ENCODE measurements at regions not wholly inside any gene's neighbourhood (a gene's known extent, or its start where the extent isn't known, plus 50 kb on each side); places are given as distances from the start of the nearest gene placed in this dataset.
"Not testable (repeated sequence)": the region's sequence is repeated elsewhere in the genome, so short reads cannot be mapped to it uniquely, and the experiment has no call there.

- Histone ChIP-seq H3K36me3 (no peaks in the 10 kb centered on the region), H3K4me1 (ENCODE audit: control insufficient read depth in 1 of 2, insufficient read depth in 1 of 2, low read depth in 1 of 2, low read length in 1 of 2) (no peaks in the 10 kb centered on the region), H3K4me3 (ENCODE audit: low read depth in 1 of 2, low read length in 1 of 2) (no peak overlapping the region), H3K27ac (no peak overlapping the region), H3K27me3 (no peaks in the 10 kb centered on the region), H3K9me3 (no peaks in the 10 kb centered on the region)
- no peak for TF ChIP-seq CTCF (IDR thresholded peaks at IDR 0.05)
These were observed 290.1 kb upstream of the KIAA1217 start for GRCh38 chr10:23918839-23919238.

GRCh38 chr10:23927576-23928325 is 281.2 kb upstream of the KIAA1217 start:
- Histone ChIP-seq H3K27me3 (no peaks in the 10 kb centered on the region), H3K4me1 (ENCODE audit: control insufficient read depth in 1 of 2, insufficient read depth in 1 of 2, low read depth in 1 of 2, low read length in 1 of 2) (no peaks in the 10 kb centered on the region), H3K36me3 (no peaks in the 10 kb centered on the region), H3K9me3 (no peaks in the 10 kb centered on the region), H3K4me3 (ENCODE audit: low read depth in 1 of 2, low read length in 1 of 2) (no peak overlapping the region), H3K27ac (no peak overlapping the region)
- no peak for TF ChIP-seq CTCF (IDR thresholded peaks at IDR 0.05)

GRCh38 chr10:23934023-23934422 is 274.9 kb upstream of the KIAA1217 start:
- not testable (repeated sequence) for H3K27me3 ChIP-seq; H3K27ac ChIP-seq; H3K9me3 ChIP-seq; H3K4me3 ChIP-seq (ENCODE audit: low read depth in 1 of 2, low read length in 1 of 2); H3K4me1 ChIP-seq (ENCODE audit: control insufficient read depth in 1 of 2, insufficient read depth in 1 of 2, low read depth in 1 of 2, low read length in 1 of 2); H3K36me3 ChIP-seq

GRCh38 chr10:23945845-23946244 is 263.1 kb upstream of the KIAA1217 start:
- Histone ChIP-seq H3K36me3 (no peaks in the 10 kb centered on the region), H3K9me3 (no peaks in the 10 kb centered on the region), H3K4me3 (ENCODE audit: low read depth in 1 of 2, low read length in 1 of 2) (no peak overlapping the region), H3K4me1 (ENCODE audit: control insufficient read depth in 1 of 2, insufficient read depth in 1 of 2, low read depth in 1 of 2, low read length in 1 of 2) (no peaks in the 10 kb centered on the region), H3K27me3 (no peaks in the 10 kb centered on the region), H3K27ac (no peak overlapping the region)
- TF ChIP-seq CTCF (IDR thresholded peaks at IDR 0.05): no peak

- no peak overlapping the region for H3K27ac ChIP-seq
- no peak for TF ChIP-seq CTCF (IDR thresholded peaks at IDR 0.05)
These were observed 257.1 kb upstream of the KIAA1217 start for GRCh38 chr10:23951841-23952240.

GRCh38 chr10:23955456-23956225 is 253.3 kb upstream of the KIAA1217 start:
- TF ChIP-seq CTCF (IDR thresholded peaks at IDR 0.05): no peak
- H3K27me3 ChIP-seq: no peaks in the 10 kb centered on the region
- H3K4me3 ChIP-seq (ENCODE audit: low read depth in 1 of 2, low read length in 1 of 2): no peak overlapping the region
- H3K9me3 ChIP-seq: peaks cover 6% of the 10 kb centered on the region
- no peak overlapping the region for H3K27ac ChIP-seq
- H3K4me1 ChIP-seq (ENCODE audit: control insufficient read depth in 1 of 2, insufficient read depth in 1 of 2, low read depth in 1 of 2, low read length in 1 of 2): no peaks in the 10 kb centered on the region
- H3K36me3 ChIP-seq: no peaks in the 10 kb centered on the region

More at GRCh38 chr10:23951841-23952240, 257.1 kb upstream of the KIAA1217 start:
- Histone ChIP-seq H3K4me3 (ENCODE audit: low read depth in 1 of 2, low read length in 1 of 2) (no peak overlapping the region), H3K36me3 (no peaks in the 10 kb centered on the region), H3K27me3 (no peaks in the 10 kb centered on the region), H3K9me3 (peaks cover 6% of the 10 kb centered on the region), H3K4me1 (ENCODE audit: control insufficient read depth in 1 of 2, insufficient read depth in 1 of 2, low read depth in 1 of 2, low read length in 1 of 2) (no peaks in the 10 kb centered on the region)

Measured in neutrophil (primary cell).